GM21825 (cell line): ENCODE measurements at regions not wholly inside any gene's neighbourhood (a gene's known extent, or its start where the extent isn't known, plus 50 kb on each side); places are given as distances from the start of the nearest gene placed in this dataset.

ENCODE experiments used
- ATAC-seq: cut with Tn5 transposase; IDR thresholded peaks from one replicate; pipeline ENCODE4 v1.9.1; 2021; ENCODE audit warnings: mild to moderate bottlenecking, moderate library complexity; ENCODE audit not compliant: unreplicated experiment

- ATAC-seq: no peak
These were observed 202.6 kb downstream of the PPP1R3A start for GRCh38 chr7:113715981-113716856.

- no peak for ATAC-seq
These were observed 203.5 kb downstream of the PPP1R3A start for GRCh38 chr7:113715262-113715661.

DNA sequence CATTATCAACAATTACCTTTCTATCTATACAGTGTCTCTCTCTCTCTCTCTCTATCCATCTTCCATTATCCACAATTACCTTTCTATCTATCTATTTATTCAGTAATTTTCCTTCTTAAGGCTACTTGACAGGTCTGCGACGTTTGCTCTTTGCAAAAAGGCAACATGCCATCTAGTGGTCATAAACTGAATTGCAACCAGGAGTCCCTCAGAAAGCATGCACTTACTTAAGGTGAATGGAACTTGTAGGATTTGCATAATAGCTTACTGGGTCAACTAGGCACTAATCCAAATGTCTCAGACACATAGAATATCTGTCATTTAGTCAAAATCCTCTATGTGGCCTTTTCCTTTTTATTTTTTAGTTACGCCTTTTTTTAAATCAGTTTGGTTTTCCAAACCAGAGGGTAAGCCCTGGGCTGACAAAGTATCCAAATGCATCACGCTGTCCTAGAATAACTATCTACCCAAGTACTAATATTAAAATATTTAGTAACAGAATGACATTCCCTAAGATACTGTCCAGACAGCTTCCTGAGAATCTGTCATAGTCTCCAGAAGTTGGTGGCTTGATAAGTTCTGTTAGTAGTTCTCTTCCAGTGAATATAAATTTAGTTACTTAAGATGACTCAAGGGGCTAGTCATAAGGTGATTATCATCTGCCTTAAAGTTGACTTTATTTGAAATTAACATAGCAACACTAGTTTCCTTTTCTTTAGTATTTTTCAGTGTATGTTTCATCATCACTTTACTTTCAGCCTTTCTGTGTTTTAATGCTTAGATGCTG is 208.3 kb downstream of the PPP1R3A start:
- peak; percentile 98 for ATAC-seq

- ATAC-seq: no peak
These were observed 213.4 kb downstream of the PPP1R3A start for GRCh38 chr7:113705439-113705838.

GRCh38 chr7:113698556-113699220 is 220.1 kb downstream of the PPP1R3A start:
- no peak for ATAC-seq

- no peak for ATAC-seq
These were observed 224.7 kb downstream of the PPP1R3A start for GRCh38 chr7:113694149-113694548.

DNA sequence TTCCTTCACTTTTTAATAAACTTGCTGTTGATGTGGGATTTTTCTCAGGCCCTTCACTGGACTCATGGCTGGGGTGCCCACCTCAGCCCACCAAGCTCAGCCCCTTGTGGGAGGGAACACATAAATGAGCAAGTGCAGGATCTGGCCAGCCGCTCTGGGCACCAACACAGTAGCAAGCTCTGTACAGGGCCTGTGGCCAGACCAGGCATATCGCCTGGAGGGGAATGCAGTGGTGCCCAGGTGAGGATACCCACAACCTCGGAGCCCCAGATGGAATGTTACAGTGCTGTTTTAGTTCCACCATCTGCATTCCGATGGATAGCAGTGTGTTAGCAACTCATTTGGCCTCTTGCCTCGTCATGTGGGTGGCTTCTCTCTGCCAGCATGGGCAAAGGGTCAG is 234.6 kb downstream of the PPP1R3A start:
- no peak for ATAC-seq

DNA sequence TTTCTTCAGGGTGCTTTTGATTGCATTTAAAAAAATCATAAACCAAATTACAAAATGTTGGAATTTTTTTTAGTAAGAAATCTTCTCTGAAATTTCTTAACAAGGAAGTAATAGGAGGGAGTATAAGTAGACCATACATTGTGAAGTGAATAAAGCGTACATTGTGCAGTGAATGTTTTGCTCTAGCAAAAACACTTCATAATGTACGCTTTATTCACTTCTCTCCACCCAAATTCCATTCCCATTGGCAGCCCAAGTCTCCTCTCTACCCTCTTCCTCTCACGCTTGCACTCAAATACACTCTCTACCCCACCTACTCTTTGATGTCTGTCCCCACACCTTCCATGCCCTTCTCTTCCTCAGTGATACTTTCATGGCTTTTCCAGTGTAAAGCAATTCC is 241.0 kb downstream of the PPP1R3A start:
- ATAC-seq: no peak

DNA sequence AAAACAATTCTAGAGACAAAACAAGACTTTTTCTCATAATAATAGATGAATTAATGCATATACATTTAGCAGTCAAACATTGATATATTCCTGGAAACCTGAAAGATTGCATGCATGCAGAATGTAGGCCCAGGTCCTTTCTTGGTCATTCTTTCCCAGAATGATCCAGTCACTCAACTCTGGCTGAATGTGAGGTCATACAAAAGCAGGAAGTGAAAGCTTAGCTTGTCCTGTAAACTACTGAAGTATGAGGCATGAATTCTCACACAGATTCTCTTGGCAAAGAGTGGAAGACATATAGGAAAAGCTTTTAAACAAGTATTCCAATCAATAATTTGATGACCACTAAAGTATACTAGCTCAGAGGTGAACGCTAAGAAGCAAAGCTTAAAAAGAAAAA is 253.9 kb downstream of the PPP1R3A start:
- no peak for ATAC-seq

DNA sequence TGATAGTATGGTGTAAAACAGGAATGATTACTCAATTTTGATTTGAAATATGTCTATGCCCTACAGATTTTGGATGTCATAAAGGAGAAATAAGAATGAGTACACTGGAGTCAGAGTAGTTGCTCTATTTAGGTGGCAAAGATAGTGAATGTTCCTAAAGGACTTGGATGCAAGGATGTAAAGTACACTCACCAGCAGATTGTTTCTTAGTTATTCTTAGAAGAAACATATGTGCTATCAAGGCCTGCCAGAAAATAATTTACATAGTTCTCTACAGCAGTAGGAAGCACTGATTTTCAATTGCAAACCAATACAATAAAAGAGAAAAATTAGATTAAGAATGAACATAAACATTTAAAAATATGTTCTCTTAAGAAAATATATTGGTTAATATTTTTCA is 259.4 kb downstream of the PPP1R3A start:
- no peak for ATAC-seq

DNA sequence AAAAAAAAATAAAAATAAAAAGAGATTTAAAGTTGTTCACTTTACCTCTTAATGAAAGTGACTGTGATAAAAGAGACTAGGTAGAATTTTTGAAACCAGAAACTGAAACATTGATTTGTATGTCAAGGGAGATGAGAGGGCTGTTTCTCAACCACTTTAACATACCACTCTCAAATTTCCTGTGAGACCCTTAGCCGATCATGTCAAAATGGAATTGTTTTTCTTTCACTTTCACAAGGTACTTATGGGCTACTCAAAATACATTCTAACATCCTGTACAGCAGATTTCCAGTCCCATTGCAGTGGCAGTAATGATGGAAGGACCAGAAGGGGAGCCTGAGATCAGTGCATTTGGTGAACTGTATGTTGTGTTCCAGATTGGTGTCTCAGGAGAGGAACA is 261.2 kb downstream of the PPP1R3A start:
- peak; percentile 94 for ATAC-seq

- no peak for ATAC-seq
These were observed 266.3 kb downstream of the PPP1R3A start for GRCh38 chr7:113652501-113652900.

GRCh38 chr7:113649556-113649955 is 269.3 kb downstream of the PPP1R3A start:
- ATAC-seq: no peak

DNA sequence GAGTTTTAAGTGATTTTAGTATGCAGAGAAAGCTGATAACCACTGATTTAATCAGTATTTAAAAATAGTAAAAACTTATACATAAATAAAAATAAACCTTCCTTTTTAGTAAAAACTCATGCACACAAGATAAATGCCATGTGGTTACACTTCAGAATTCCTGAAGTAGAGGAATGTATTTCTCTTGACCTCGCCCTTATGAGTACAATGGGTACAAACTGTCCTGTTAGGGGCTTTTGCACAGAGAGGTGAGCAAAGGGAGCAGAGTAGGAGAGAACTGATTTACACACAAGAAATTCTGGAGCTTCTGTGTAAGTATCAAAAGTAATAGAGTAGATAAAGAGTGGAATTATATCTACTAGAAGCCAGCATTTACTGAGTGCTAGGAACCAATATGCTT is 279.6 kb downstream of the PPP1R3A start:
- ATAC-seq: no peak

DNA sequence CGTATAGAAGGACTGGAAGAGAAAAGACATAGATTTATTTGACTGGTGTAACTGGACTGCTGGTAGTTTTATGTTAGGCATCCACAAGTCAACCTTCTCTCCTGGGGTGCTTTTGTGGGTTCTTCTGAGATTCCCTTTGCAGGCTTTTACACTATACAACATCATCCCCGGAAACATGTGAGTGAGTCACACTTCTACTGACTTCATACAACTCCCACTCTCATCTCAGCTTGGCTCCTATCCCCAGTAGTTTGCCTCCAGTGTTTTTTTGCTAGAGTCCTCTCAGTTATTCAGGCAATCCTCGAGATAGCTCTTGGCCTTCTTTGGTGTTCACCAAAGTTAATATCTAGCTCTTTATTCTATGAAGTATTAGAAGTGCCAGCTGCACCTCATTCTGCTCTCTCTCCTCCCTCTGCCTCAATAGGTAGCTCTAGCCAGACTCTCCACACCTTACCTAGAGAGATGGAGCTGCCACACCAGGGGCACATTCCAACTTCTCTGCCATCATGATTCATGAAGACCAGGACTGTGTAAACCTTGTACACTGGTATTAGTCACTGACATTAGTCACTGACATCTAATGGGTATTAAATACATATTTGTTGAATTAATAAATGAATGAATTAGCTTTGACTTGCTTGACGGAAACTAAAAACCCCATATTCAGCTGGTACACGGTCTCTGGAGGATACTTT is 281.9 kb downstream of the PPP1R3A start:
- no peak for ATAC-seq

GRCh38 chr7:113635492-113635891 is 283.3 kb downstream of the PPP1R3A start:
- no peak for ATAC-seq

DNA sequence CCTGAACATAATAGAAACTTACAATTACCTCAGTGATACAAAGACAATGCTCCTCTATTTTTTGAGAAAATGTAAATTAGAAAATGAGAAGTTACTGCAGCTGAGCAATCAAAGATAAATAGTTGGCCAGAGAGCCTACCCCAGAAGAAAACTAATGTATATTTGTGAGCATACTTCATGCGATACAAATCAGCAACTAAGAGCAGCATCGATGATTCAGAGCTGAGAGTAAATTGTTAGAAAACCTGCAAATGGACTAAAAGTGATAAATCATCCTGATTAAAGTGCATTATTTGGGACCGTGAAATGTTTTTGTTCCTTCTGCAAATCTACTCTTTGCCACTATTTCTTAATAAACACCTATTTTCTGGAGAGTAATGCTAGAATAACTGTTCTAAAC is 285.7 kb downstream of the PPP1R3A start:
- ATAC-seq: no peak

- ATAC-seq: no peak
These were observed 289.6 kb downstream of the PPP1R3A start for GRCh38 chr7:113628948-113629847.

- ATAC-seq: no peak
These were observed 293.2 kb downstream of the PPP1R3A start for GRCh38 chr7:113625494-113626102.

DNA sequence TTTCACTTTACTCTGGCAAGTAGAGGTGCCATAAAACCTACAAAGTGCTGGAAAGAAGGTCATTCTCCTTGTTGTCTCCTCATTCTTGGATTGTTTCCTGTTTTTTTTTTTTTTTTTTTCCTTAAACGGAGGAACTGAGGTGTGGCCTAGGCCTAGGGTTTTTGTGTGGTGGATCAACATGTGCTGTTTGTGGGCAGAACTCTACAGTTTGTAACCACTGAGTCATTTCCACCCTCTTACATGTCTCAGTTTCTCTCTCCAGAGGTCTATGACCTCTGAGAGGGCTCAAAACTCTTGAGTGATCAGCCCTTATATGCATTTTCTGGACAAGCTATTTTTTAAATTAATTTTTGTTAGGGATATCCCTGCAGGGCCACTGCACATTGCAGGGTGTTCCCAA is 296.0 kb downstream of the PPP1R3A start:
- no peak for ATAC-seq
